Mucosa of descending colon (tissue), 3 donors: ENCODE measurements at regions not wholly inside any gene's neighbourhood (a gene's known extent, or its start where the extent isn't known, plus 50 kb on each side); places are given as distances from the start of the nearest gene placed in this dataset.

Experiments used
- ATAC-seq: fragments of 200-7000 bp; cut with Tn5 transposase; one replicate; pipeline ENCODE4 v1.9.1; 2020; ENCODE audit warnings: mild to moderate bottlenecking, moderate library complexity
- DNase-seq, 3 donors: peaks; one replicate each; pipeline ENCODE4 v3.0.0-alpha.2; 2020
- H3K36me3 ChIP-seq: fragments of 200-600 bp; one replicate; pipeline ENCODE4 v1.8.0; 2021; ENCODE audit warnings: low read depth, mild to moderate bottlenecking
- H3K4me1 ChIP-seq: fragments of 200-600 bp; one replicate; pipeline ENCODE4 v1.8.0; 2021; ENCODE audit warnings: low read depth, mild to moderate bottlenecking
- H3K4me3 ChIP-seq: fragments of 200-600 bp; one replicate; pipeline ENCODE4 v1.8.0; 2021; ENCODE audit warnings: mild to moderate bottlenecking
- H3K9me3 ChIP-seq: fragments of 200-600 bp; one replicate; pipeline ENCODE4 v1.8.0; 2021; ENCODE audit warnings: mild to moderate bottlenecking
- CTCF ChIP-seq: fragments of 200-600 bp; IDR thresholded peaks from one replicate; pipeline ENCODE4 v1.8.0; 2022; ENCODE audit warnings: antibody characterized with exemption, mild to moderate bottlenecking
- intact Hi-C, 2 donors: fragments of 100-400 bp; cut with DNase I in 1 of 2; cut with micrococcal nuclease in 1 of 2; formaldehyde crosslinking; loops; one replicate each; pipeline versions ENCODE4 v1.11.0 to v1.11.1; 2022; cut with DNase I, micrococcal nuclease
- donor health status: DM: no; HTN: no; CAD: no; lungs with moderate emphysema.
- donor health status: DM: no; HTN: no; CAD: no.
- donor health status: DM: no; HTN: yes; CAD: no.

- Histone ChIP-seq H3K9me3 (no peaks in the 10 kb centered on the region), H3K4me3 (no peak overlapping the region), H3K4me1 (no peaks in the 10 kb centered on the region), H3K36me3 (no peaks in the 10 kb centered on the region)
- ATAC-seq (no peak), DNase-seq (no peak)
- no peak for TF ChIP-seq CTCF
- intact Hi-C loops = no loop called here
These were observed 103.4 kb upstream of the NUDT7 start for GRCh38 chr16:77618951-77619350.

GRCh38 chr16:77624085-77624484, 98.2 kb upstream of the NUDT7 start:
- no peak overlapping the region for H3K4me3 ChIP-seq
- no peak for DNase-seq
- no peaks in the 10 kb centered on the region for H3K36me3 ChIP-seq
- no peaks in the 10 kb centered on the region for H3K9me3 ChIP-seq
- no peaks in the 10 kb centered on the region for H3K4me1 ChIP-seq
- TF ChIP-seq CTCF = no peak
- no peak for ATAC-seq
- intact Hi-C loops = no loop called here

- DNase-seq (no peak), ATAC-seq (no peak)
- H3K36me3 ChIP-seq = no peaks in the 10 kb centered on the region
- no peaks in the 10 kb centered on the region for H3K9me3 ChIP-seq
- no peak overlapping the region for H3K4me3 ChIP-seq
- TF ChIP-seq CTCF = no peak
- H3K4me1 ChIP-seq = no peaks in the 10 kb centered on the region
- intact Hi-C loops = no loop called here
These were observed 85.7 kb upstream of the NUDT7 start for GRCh38 chr16:77636615-77637014.

- no peak for TF ChIP-seq CTCF
- intact Hi-C loops = no loop called here
- no peaks in the 10 kb centered on the region for H3K36me3 ChIP-seq
- no peaks in the 10 kb centered on the region for H3K9me3 ChIP-seq
- DNase-seq (no peak), ATAC-seq (no peak)
- no peaks in the 10 kb centered on the region for H3K4me1 ChIP-seq
- no peak overlapping the region for H3K4me3 ChIP-seq
These were observed 84.4 kb upstream of the NUDT7 start for GRCh38 chr16:77637940-77638339.

- Histone ChIP-seq H3K4me3 (no peak overlapping the region), H3K9me3 (no peaks in the 10 kb centered on the region), H3K4me1 (no peaks in the 10 kb centered on the region), H3K36me3 (no peaks in the 10 kb centered on the region)
- TF ChIP-seq CTCF = no peak
- DNase-seq (no peak), ATAC-seq (no peak)
- intact Hi-C loops = no loop called here
These were observed 79.1 kb upstream of the NUDT7 start for GRCh38 chr16:77643176-77643575.

- no peak for DNase-seq
- TF ChIP-seq CTCF = no peak
- Histone ChIP-seq H3K4me3 (no peak overlapping the region), H3K36me3 (no peaks in the 10 kb centered on the region), H3K9me3 (no peaks in the 10 kb centered on the region), H3K4me1 (no peaks in the 10 kb centered on the region)
- no peak for ATAC-seq
- intact Hi-C loops = no loop called here
These were observed 76.5 kb upstream of the NUDT7 start for GRCh38 chr16:77645764-77646163.
